LNCAP (cell line): ENCODE measurements at regions not wholly inside any gene's neighbourhood (a gene's known extent, or its start where the extent isn't known, plus 50 kb on each side); places are given as distances from the start of the nearest gene placed in this dataset.

Source experiments
- TF ChIP-seq, protein P1 (sequence below): fragments of 450-650 bp; IDR thresholded peaks from 2 replicates; pipeline ENCODE4 v1.5.1; 2017; ENCODE audit warnings: mild to moderate bottlenecking

DNA sequence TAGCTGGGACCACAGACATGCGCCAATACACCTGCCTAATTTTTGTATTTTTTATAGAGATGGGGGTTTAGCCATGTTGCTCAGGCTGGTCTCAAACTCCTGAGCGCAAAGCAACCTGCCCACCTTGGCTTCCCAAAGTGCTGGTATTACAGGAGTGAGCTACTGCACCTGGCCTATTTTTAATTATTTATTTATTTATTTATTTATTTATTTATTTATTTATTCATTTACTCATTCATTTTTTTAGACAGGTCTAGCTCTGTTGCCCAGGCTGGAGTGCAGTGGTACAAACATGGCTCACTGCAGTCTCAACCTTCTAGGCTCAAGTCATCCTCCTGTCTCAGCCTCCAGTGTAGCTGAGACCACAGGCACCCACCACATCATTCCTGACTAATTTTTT lies 434.3 kb downstream of the DOK5 start:
- TF ChIP-seq, protein P1, sequence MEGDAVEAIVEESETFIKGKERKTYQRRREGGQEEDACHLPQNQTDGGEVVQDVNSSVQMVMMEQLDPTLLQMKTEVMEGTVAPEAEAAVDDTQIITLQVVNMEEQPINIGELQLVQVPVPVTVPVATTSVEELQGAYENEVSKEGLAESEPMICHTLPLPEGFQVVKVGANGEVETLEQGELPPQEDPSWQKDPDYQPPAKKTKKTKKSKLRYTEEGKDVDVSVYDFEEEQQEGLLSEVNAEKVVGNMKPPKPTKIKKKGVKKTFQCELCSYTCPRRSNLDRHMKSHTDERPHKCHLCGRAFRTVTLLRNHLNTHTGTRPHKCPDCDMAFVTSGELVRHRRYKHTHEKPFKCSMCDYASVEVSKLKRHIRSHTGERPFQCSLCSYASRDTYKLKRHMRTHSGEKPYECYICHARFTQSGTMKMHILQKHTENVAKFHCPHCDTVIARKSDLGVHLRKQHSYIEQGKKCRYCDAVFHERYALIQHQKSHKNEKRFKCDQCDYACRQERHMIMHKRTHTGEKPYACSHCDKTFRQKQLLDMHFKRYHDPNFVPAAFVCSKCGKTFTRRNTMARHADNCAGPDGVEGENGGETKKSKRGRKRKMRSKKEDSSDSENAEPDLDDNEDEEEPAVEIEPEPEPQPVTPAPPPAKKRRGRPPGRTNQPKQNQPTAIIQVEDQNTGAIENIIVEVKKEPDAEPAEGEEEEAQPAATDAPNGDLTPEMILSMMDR: no peak

DNA sequence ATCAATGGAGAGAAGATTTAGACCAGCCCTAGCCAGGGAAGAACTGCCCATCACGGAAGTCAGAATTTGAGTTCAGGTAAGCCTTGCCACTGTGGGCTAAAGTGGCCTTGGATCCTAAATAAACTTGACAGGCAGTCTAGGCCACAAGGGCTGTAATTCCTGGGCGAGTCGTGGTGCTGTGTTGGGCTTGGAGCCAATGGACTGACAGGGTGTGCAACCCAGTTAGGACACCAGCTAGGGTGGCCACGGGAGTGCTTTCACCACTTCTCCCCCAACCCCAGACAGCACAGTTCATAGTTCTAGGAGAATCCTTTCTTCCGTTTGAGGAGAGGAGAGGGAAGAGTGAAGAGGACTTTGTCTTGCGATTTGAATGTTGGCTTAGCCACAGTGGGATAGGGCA lies 422.4 kb downstream of the DOK5 start:
- TF ChIP-seq, protein P1: no peak

DNA sequence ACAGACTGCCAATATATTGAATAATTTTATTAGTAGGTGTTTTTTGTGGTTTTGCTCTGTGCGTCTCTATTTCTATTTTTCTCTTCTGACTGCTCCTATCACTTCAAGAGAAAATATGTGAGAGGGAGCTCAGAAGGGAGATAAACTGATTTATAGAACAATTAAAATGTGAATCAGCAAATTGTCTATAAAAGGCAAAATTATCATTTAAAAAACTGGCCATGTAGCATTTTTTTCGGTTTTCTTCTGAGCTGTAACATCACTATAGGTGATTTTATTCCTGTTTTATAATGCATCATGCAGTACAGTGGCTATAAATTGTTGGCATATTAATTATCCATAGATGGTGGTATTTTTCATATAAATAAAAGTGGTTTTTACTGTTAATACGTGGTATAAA lies 416.5 kb downstream of the DOK5 start:
- TF ChIP-seq, protein P1: no peak

DNA sequence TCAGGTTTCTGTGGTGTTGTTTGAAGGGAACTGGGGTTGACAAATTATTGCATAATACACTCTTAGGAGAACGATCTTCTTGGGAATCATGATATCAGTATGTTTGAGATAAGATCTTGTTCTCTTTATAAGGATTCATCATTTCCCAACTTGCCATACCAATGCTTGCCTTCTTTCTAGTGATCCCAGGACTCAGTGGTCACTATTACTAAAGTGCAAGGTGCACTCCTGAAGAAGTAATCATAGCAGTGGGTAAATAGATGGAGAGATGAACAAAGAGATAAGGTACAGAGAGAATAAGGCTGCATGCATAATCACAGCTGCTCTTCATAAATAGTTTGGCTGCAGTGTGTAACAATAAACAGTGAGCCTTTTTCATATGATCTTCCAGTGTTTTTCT lies 404.0 kb downstream of the DOK5 start:
- TF ChIP-seq, protein P1: no peak

DNA sequence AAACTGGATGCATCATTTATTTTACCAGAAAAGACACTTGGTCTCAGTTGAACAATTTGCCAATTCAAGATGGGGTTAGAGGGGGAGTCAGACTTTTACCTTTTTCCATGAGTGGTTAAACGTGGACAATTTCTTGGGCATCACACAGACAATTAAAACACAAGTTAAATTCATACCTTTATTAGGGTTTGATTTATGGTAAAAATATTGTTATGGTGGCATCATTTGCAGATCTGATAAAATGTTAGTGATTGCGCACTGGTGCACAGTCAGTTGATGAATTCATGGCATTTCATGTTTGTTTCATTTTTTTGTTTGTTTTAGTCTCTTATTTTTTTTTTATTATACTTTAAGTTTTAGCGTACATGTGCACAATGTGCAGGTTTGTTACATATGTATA lies 399.9 kb downstream of the DOK5 start:
- TF ChIP-seq, protein P1: no peak

DNA sequence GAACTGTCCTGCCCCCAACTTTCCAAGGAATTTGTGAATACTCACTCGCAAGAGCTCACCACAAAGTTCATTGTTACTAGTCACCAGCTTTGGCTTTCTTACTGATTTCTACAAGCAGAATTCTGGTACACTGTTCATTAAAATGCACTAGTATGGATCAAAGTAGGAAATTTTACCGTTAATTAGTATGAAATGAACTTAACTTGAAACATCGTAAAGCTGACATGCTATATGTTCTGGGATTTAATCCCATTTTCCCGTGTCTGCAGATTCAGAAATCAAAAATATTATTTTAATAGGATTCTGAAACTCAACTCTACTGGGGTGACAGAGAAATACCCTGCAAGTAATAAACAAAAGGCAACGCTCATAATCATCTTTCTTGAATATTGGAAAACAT lies 399.3 kb downstream of the DOK5 start:
- TF ChIP-seq, protein P1: no peak

DNA sequence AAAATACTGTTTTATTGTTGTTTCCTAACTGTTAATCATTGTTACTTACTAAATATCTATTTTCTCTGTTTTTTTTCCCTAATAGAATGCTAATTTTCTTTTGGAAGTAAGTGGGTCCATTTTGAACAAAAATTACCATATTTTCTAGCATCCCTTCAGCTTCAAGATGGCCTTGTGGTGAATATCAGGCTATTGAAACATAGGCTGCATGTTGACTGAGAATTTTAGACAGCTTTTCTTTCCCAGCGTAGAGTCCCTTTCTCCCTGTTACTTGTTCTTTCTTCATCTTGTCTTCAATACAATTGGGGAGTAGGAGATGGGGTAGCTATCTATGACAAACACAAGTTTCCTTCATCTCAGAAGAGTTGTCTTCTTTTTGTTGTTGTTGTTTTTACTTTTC lies 397.0 kb downstream of the DOK5 start:
- TF ChIP-seq, protein P1: no peak

DNA sequence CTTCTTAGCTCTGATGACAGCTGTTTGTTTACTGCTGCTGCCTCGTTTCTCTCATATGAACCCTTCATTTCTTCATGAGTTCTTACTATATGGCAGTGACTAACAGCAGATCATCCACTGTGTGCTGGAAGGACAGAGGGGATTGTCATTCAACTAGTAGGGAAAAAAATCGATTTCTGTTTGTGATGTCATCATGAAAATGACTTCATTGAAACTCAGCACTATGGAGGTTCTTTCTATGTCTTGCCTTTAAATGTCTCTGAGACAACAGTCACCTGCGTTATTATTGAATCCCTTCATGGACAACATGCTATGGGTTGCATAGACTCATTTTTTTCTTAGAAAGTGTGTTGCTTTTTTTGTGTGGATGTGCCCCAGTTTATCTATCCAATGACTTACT lies 394.4 kb downstream of the DOK5 start:
- TF ChIP-seq, protein P1: no peak
